ENCODE measurements at regions not wholly inside any gene's neighbourhood (a gene's known extent, or its start where the extent isn't known, plus 50 kb on each side); places are given as distances from the start of the nearest gene placed in this dataset.
"Not testable (repeated sequence)": the region's sequence is repeated elsewhere in the genome, so short reads cannot be mapped to it uniquely, and the experiment has no call there.

- Histone ChIP-seq H3K9me2 (replicated peaks; ENCODE audit: insufficient read depth, low read length) (no peaks in the 10 kb centered on the region), H3K36me3 (ENCODE audit: low read length) (no peaks in the 10 kb centered on the region), H3K4me2 (ENCODE audit: low read depth, low read length, poor library complexity, severe bottlenecking) (no peak overlapping the region), H3K4me3 (ENCODE audit: insufficient read depth, low read length, poor library complexity, severe bottlenecking) (no peak overlapping the region), H3K27ac (ENCODE audit: low read depth, low read length) (no peak overlapping the region), H3K27me3 (ENCODE audit: low read length) (no peaks in the 10 kb centered on the region), H3F3A (ENCODE audit: insufficient read depth) (no peaks in the 10 kb centered on the region), H4K20me1 (ENCODE audit: low read depth, low read length) (no peaks in the 10 kb centered on the region), H3K9ac (ENCODE audit: low read length) (no peak overlapping the region), H3K79me2 (ENCODE audit: insufficient read depth, low read length) (no peaks in the 10 kb centered on the region), H3K9me3 (ENCODE audit: insufficient read depth, low read length) (no peaks in the 10 kb centered on the region), H2AFZ (ENCODE audit: low read depth, low read length, severe bottlenecking) (no peak overlapping the region)
- TF ChIP-seq CTCF (IDR thresholded peaks at IDR 0.05; ENCODE audit: insufficient read depth, low read length, poor library complexity, severe bottlenecking) (no peak), EZH2phosphoT487 (conservative IDR thresholded peaks at IDR 0.05; ENCODE audit: low read length) (no peak)
These were observed 69.4 kb upstream of the FBXL17 start for GRCh38 chr5:108451269-108451668.

GRCh38 chr5:108444130-108444529 is 62.2 kb upstream of the FBXL17 start:
- not testable (repeated sequence) for H3K36me3 ChIP-seq (ENCODE audit: low read length); H3K4me3 ChIP-seq (ENCODE audit: insufficient read depth, low read length, poor library complexity, severe bottlenecking); H3K27me3 ChIP-seq (ENCODE audit: low read length); H3K9ac ChIP-seq (ENCODE audit: low read length); H3F3A ChIP-seq (ENCODE audit: insufficient read depth); H3K79me2 ChIP-seq (ENCODE audit: insufficient read depth, low read length); H3K9me3 ChIP-seq (ENCODE audit: insufficient read depth, low read length); H2AFZ ChIP-seq (ENCODE audit: low read depth, low read length, severe bottlenecking); H3K27ac ChIP-seq (ENCODE audit: low read depth, low read length); H4K20me1 ChIP-seq (ENCODE audit: low read depth, low read length); H3K4me2 ChIP-seq (ENCODE audit: low read depth, low read length, poor library complexity, severe bottlenecking); H3K9me2 ChIP-seq (replicated peaks; ENCODE audit: insufficient read depth, low read length)

GRCh38 chr5:108442063-108442651 is 60.3 kb upstream of the FBXL17 start:
- H2AFZ ChIP-seq (ENCODE audit: low read depth, low read length, severe bottlenecking); H3K4me2 ChIP-seq (ENCODE audit: low read depth, low read length, poor library complexity, severe bottlenecking); H3K9me2 ChIP-seq (replicated peaks; ENCODE audit: insufficient read depth, low read length); H3K36me3 ChIP-seq (ENCODE audit: low read length); H3K27ac ChIP-seq (ENCODE audit: low read depth, low read length); H3K4me3 ChIP-seq (ENCODE audit: insufficient read depth, low read length, poor library complexity, severe bottlenecking); H3K9me3 ChIP-seq (ENCODE audit: insufficient read depth, low read length); H3K9ac ChIP-seq (ENCODE audit: low read length); H3K27me3 ChIP-seq (ENCODE audit: low read length); H4K20me1 ChIP-seq (ENCODE audit: low read depth, low read length); H3K79me2 ChIP-seq (ENCODE audit: insufficient read depth, low read length); H3F3A ChIP-seq (ENCODE audit: insufficient read depth): not testable (repeated sequence)

GRCh38 chr5:108437425-108437824 is 55.5 kb upstream of the FBXL17 start:
- no peak for TF ChIP-seq CTCF (IDR thresholded peaks at IDR 0.05; ENCODE audit: insufficient read depth, low read length, poor library complexity, severe bottlenecking)
- TF ChIP-seq EZH2phosphoT487 (conservative IDR thresholded peaks at IDR 0.05; ENCODE audit: low read length): no peak
- Histone ChIP-seq H3K27me3 (ENCODE audit: low read length) (no peaks in the 10 kb centered on the region), H3K9me3 (ENCODE audit: insufficient read depth, low read length) (no peaks in the 10 kb centered on the region), H3K4me3 (ENCODE audit: insufficient read depth, low read length, poor library complexity, severe bottlenecking) (no peak overlapping the region), H3K27ac (ENCODE audit: low read depth, low read length) (no peak overlapping the region), H3K9ac (ENCODE audit: low read length) (no peak overlapping the region), H3K79me2 (ENCODE audit: insufficient read depth, low read length) (no peaks in the 10 kb centered on the region), H3K9me2 (replicated peaks; ENCODE audit: insufficient read depth, low read length) (no peaks in the 10 kb centered on the region), H3K36me3 (ENCODE audit: low read length) (no peaks in the 10 kb centered on the region), H3K4me2 (ENCODE audit: low read depth, low read length, poor library complexity, severe bottlenecking) (no peak overlapping the region), H3F3A (ENCODE audit: insufficient read depth) (no peaks in the 10 kb centered on the region), H2AFZ (ENCODE audit: low read depth, low read length, severe bottlenecking) (no peak overlapping the region), H4K20me1 (ENCODE audit: low read depth, low read length) (no peaks in the 10 kb centered on the region)

Measured in SU-DHL-6 (cell line).